ENCODE measurements at regions not wholly inside any gene's neighbourhood (a gene's known extent, or its start where the extent isn't known, plus 50 kb on each side); places are given as distances from the start of the nearest gene placed in this dataset.

GRCh38 chr7:46537191-46537905, 616.3 kb upstream of the IGFBP3 start:
- TF ChIP-seq CTCF (IDR thresholded peaks at IDR 0.05), result no peak
- TF ChIP-seq POLR2A (IDR thresholded peaks at IDR 0.05), result no peak
